Activated naive CD8-positive, alpha-beta T cell treated with anti-CD3 and anti-CD28 coated beads, Interleukin-2, amount 50 U/mL, for 24 hours (primary cell): ENCODE measurements at regions not wholly inside any gene's neighbourhood (a gene's known extent, or its start where the extent isn't known, plus 50 kb on each side); places are given as distances from the start of the nearest gene placed in this dataset.

Source experiments
- ATAC-seq: fragments of 150-1000 bp; cut with Tn5 transposase; one replicate; pipeline ENCODE4 v1.10.0; 2021
- DNase-seq: peaks from one replicate; pipeline ENCODE4 v3.0.0; 2021
- H3K27ac Mint-ChIP-seq: one replicate; pipeline ENCODE4 v1.8.0; 2021; ENCODE audit warnings: mild to moderate bottlenecking, mixed read lengths
- H3K27me3 Mint-ChIP-seq: one replicate; pipeline ENCODE4 v1.8.0; 2021; ENCODE audit warnings: mixed read lengths
- H3K36me3 Mint-ChIP-seq: one replicate; pipeline ENCODE4 v1.8.0; 2021; ENCODE audit warnings: low read depth, mixed read lengths
- H3K4me1 Mint-ChIP-seq: one replicate; pipeline ENCODE4 v1.8.0; 2021; ENCODE audit warnings: mixed read lengths
- H3K4me3 Mint-ChIP-seq: one replicate; pipeline ENCODE4 v1.8.0; 2021; ENCODE audit warnings: mild to moderate bottlenecking, moderate library complexity, mixed read lengths
- H3K9me3 Mint-ChIP-seq: one replicate; pipeline ENCODE4 v1.8.0; 2021; ENCODE audit warnings: mixed read lengths

DNA sequence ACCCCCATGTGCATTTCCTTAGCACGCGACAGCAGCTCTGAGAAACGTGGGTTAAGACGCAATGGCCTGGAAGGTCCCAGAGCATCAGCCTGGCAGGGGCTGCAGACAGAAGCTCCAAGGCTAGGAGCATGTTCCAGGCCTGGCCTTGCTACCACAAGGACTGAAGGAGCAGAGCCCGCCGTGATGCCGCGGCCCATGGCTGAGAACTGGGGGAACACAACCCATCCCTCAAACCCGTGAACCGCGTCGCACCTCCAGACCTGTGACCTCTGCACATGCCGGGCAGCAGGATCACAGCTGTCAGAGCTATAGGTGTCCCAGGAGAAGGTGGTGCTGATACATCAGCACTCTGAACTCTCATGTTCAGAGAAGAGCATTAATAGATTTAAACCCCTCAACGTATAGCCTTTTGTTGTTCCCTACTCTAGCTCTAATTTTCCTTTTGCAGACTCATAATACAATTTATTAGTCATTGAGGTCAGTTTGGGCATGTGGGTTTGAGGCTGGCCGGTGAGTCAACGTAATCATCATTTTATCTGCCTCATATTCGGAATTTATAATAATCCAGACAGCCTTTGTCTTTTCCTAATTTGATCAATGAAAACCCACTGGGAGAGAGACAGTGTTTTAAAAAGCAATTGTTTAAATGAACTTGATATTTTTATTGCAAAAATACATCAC, 222.5 kb upstream of the TCERG1L start:
- H3K27ac Mint-ChIP-seq: no peak overlapping the region
- ATAC-seq: no peak
- H3K36me3 Mint-ChIP-seq: no peaks in the 10 kb centered on the region
- H3K27me3 Mint-ChIP-seq: no peaks in the 10 kb centered on the region
- H3K4me3 Mint-ChIP-seq: no peak overlapping the region
- no peaks in the 10 kb centered on the region for H3K4me1 Mint-ChIP-seq
- no peaks in the 10 kb centered on the region for H3K9me3 Mint-ChIP-seq
- no peak for DNase-seq

DNA sequence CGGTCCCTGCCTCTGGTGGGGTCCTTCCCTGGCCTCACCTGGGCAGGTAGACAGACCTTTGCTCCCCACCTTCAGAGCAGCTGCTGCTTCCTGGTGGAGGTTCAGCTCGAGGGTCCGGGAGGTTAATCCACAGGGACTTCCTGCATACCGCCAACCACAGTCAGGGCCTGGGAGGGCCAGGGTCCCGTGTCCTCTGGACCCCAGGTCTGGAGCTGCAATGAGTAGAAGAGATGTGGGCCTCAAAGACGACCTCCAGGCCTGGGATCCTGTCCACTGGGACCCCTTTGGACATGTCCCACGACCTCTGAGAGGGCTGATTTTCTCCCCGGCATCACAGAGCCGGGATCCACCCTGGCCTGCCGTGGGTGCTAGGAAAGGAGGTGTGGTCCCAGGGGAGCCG, 223.3 kb upstream of the TCERG1L start:
- DNase-seq (no peak), ATAC-seq (no peak)
- Mint-ChIP-seq H3K4me3 (no peak overlapping the region), H3K27ac (no peak overlapping the region), H3K4me1 (no peaks in the 10 kb centered on the region), H3K27me3 (no peaks in the 10 kb centered on the region), H3K9me3 (no peaks in the 10 kb centered on the region), H3K36me3 (no peaks in the 10 kb centered on the region)

DNA sequence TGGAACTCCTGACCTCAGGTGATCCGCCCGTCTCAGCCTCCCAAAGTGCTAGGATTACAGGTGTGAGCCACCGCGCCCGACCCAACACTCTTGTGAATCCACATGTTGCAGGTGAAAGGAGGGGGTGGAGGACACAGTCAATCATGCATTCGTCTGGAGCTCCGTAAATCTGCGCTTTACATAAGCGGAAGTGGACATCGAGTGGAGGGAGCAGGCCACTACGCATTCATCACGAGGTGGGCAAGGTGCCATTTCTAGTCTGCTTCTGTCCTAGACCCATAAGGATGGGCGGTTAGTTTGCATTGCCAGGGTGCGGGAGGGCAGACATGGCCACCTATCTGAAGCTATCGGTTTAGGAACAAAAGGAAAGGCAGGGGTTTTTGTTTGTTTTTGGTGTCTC, 225.2 kb upstream of the TCERG1L start:
- Mint-ChIP-seq H3K4me1 (no peaks in the 10 kb centered on the region), H3K36me3 (no peaks in the 10 kb centered on the region), H3K27ac (no peak overlapping the region), H3K9me3 (no peaks in the 10 kb centered on the region), H3K27me3 (peaks cover 2% of the 10 kb centered on the region), H3K4me3 (no peak overlapping the region)
- no peak for DNase-seq
- no peak for ATAC-seq

DNA sequence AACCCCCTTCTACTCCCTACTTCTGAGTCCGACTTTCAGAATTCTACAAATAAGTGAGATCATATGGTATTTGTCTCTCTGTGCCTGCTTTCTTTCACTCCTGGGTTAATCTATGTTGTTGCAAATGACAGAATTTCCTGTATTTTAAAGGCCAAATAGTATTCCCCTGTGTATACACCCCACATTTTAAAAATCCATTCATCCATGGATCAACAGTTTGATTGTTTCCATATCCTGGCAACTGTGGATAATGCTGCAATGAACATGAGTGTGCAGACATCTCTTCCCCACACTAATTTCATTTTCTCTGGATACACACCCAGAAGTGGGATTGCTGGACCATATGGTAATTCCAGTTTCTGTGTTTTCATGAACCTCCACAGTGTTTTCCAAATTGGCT, 225.8 kb upstream of the TCERG1L start:
- H3K9me3 Mint-ChIP-seq: no peaks in the 10 kb centered on the region
- ATAC-seq (no peak), DNase-seq (no peak)
- H3K36me3 Mint-ChIP-seq: no peaks in the 10 kb centered on the region
- H3K4me1 Mint-ChIP-seq: no peaks in the 10 kb centered on the region
- peaks cover 2% of the 10 kb centered on the region for H3K27me3 Mint-ChIP-seq
- no peak overlapping the region for H3K27ac Mint-ChIP-seq
- no peak overlapping the region for H3K4me3 Mint-ChIP-seq

DNA sequence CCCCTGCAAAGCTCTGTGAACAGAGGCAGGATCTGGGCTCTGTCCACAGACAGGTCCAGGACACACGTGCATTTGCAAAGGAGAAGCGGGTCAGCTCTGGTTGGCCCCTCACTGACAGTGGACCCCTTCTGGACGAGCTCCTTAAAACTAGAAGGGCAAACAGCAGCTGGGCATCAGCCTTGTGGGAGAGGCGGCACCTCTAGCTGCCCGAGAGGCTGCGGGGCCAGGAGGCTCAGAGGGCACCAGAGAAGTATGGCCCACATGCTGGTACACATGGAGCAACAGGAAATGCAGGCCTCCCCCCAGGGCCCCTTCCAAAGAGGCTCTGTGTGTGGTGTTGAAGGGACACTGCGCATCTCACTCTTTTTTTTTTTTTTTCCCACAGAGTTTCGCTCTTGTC, 233.0 kb upstream of the TCERG1L start:
- no peaks in the 10 kb centered on the region for H3K4me1 Mint-ChIP-seq
- no peaks in the 10 kb centered on the region for H3K9me3 Mint-ChIP-seq
- ATAC-seq: no peak
- no peak for DNase-seq
- H3K36me3 Mint-ChIP-seq: no peaks in the 10 kb centered on the region
- no peak overlapping the region for H3K27ac Mint-ChIP-seq
- H3K4me3 Mint-ChIP-seq: no peak overlapping the region
- peaks cover 2% of the 10 kb centered on the region for H3K27me3 Mint-ChIP-seq

DNA sequence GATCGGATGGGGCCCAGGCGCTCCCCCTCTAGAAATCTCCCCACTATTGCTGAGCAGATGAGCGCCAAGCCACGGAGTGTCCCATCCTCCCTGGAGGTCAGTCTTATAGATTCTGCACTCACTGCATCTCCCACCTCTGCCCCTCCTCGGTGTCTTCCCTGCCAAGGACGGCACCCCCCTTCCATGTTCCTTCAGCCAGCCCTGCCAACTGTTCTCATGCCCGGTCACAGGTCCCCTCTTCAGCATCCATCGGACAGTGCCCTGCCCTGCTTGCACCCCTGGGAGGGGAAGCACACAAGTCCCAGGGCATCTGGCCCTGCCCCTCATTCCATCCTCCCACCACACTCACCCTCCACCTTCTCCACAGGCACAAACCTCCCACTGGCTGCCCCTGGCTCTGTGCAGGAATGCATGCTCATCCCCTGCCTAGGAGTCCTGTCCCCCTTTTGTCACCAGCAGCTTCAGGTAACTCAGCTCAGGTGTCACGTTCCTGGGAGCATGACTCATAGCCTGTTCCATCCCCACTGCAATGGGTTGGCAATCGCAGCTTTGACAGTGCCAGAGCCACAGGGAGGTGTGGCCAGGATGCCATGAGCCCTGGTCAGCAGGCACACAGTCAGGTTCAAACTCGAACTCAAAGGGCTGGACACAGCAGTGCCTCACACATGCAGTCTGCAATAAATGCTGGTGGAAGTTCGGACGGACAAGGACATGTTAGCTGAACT, 234.7 kb upstream of the TCERG1L start:
- Mint-ChIP-seq H3K27me3 (no peaks in the 10 kb centered on the region), H3K36me3 (no peaks in the 10 kb centered on the region), H3K27ac (no peak overlapping the region), H3K4me1 (no peaks in the 10 kb centered on the region), H3K4me3 (no peak overlapping the region), H3K9me3 (no peaks in the 10 kb centered on the region)
- no peak for DNase-seq
- ATAC-seq: no peak

DNA sequence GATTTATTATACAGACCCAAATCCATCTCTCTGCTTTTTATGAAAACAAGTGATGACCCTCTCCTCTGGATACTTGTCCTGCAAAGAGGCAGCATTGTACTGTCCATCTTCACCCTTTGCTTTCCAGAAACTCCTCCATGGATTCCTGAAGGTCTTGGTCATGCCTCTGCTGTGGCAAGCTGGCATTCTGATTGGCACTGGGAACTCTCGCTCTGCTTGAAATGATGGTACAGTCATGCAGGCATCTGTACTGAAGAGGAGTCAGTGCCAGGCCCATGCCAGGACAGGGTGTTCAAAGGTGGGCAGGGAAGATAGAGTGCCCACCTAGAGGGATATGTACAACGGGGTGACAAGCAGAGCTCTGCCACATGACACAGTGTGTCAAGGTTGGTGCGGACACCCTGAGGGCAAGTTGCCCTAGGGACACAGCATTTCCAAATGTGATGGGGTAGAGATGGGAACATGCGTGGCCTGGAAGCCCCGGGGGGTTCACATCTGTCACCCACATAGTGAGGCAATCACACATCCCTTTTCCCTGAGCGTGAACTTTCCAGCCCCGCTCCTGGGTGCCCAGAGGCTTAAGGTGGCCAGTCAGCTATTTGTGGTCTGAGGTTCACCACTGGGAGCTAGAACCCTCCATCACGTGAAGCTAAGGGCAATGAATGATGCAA, 235.7 kb upstream of the TCERG1L start:
- Mint-ChIP-seq H3K27ac (no peak overlapping the region), H3K36me3 (no peaks in the 10 kb centered on the region), H3K4me3 (no peak overlapping the region), H3K4me1 (no peaks in the 10 kb centered on the region), H3K9me3 (no peaks in the 10 kb centered on the region), H3K27me3 (no peaks in the 10 kb centered on the region)
- no peak for DNase-seq
- ATAC-seq: no peak

DNA sequence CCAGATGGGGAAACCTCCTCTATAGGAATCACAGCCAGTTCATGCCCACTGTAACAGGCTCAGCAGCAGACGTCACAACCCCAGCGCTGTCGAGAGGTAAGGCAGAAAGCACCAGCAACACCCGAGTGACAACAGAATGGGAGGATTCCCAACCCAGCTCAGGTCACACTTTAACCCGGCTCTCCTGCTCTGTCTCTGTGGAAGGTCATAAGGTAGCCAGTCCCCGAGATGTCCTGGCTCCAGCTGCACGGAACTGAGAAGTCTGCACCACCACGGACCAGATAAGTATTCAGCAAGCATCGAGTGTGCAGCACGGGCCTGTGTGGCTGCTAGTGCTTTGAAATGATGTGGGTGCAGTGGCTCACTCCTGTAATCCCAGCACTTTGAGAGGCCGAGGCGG, 236.7 kb upstream of the TCERG1L start:
- no peaks in the 10 kb centered on the region for H3K9me3 Mint-ChIP-seq
- H3K4me3 Mint-ChIP-seq: no peak overlapping the region
- no peak overlapping the region for H3K27ac Mint-ChIP-seq
- no peak for DNase-seq
- ATAC-seq: no peak
- no peaks in the 10 kb centered on the region for H3K36me3 Mint-ChIP-seq
- H3K4me1 Mint-ChIP-seq: no peaks in the 10 kb centered on the region
- H3K27me3 Mint-ChIP-seq: no peaks in the 10 kb centered on the region

DNA sequence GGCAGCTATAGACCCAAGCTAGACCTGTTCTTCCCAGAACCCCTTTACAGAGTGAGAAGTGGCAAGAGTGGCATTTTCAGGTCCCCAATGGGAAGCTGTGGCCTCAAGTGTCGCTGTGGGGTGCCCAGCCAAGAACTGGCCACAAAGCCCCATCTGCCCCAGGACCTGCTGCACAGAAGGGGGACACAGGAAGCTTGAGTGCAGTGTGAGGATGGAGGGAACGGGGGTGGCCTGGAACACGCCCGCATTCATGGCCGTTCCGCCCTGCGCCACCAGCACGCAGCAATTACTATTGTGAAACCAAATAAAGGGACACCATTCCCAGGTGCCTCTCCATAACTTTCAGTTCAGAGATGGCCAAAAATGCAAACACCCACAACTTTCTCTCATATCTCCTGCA, 237.6 kb upstream of the TCERG1L start:
- no peak for DNase-seq
- Mint-ChIP-seq H3K27me3 (no peaks in the 10 kb centered on the region), H3K36me3 (no peaks in the 10 kb centered on the region), H3K27ac (no peak overlapping the region), H3K4me3 (no peak overlapping the region), H3K9me3 (no peaks in the 10 kb centered on the region), H3K4me1 (no peaks in the 10 kb centered on the region)
- ATAC-seq: no peak

DNA sequence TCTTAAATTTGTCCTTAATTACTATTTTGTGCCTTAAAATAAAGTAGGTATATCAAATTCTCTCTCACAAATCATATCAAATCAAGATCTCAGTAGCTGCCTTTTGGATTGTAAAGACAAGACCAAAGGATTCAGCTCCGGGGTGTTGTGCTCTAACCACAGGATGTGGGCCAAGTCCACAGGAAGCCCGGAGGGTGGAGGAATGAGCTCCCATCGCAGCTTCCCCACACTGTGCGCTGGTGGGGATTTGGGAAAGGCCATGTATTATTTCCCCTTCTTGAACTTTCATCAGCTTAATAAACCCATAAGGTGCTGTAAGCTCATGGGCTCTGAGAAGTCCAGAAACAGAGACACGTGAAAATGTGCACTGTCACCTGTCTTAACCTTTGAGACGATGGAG, 241.6 kb upstream of the TCERG1L start:
- ATAC-seq: no peak
- no peaks in the 10 kb centered on the region for H3K9me3 Mint-ChIP-seq
- H3K36me3 Mint-ChIP-seq: no peaks in the 10 kb centered on the region
- no peaks in the 10 kb centered on the region for H3K4me1 Mint-ChIP-seq
- no peaks in the 10 kb centered on the region for H3K27me3 Mint-ChIP-seq
- no peak for DNase-seq
- H3K27ac Mint-ChIP-seq: no peak overlapping the region
- H3K4me3 Mint-ChIP-seq: no peak overlapping the region

DNA sequence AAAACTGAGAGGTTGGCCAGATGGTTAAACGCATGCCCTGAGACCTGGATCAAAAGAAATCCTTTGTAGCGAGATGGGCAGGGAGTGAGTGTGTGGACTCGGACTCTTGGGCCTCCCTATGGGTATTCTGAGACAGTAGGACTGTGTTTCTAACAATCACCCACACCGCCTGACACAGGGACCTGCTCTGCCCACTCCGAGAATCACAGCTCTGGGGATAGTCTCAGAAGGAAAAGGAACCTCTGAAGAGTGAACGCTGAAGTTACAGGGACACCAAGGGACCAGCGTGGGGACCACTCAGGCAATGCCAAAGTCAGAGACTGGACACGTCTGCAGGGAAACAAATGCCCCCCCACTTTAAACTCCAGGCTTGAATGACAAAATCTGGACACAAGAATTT, 242.1 kb upstream of the TCERG1L start:
- no peaks in the 10 kb centered on the region for H3K36me3 Mint-ChIP-seq
- H3K4me3 Mint-ChIP-seq: no peak overlapping the region
- no peak overlapping the region for H3K27ac Mint-ChIP-seq
- no peaks in the 10 kb centered on the region for H3K4me1 Mint-ChIP-seq
- ATAC-seq (no peak), DNase-seq (no peak)
- no peaks in the 10 kb centered on the region for H3K9me3 Mint-ChIP-seq
- no peaks in the 10 kb centered on the region for H3K27me3 Mint-ChIP-seq

DNA sequence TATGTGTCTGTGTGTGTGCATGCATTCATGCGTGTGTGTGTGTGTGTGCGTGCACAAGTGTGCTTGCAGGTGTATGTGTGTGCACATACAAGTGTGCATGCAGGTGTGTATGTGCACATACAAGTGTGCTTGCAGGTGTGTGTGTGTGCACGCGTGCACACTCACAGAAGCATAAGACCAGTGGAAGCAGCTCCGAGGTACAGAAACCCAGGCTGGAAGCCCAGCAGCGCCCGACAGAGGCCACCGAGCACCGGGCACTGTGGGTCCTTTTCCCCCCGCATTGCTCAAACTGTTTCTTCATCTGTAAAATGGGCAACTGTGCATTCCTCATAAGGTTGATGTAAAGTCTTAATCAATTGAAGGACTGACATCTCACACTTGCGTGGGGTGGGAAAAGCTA, 243.3 kb upstream of the TCERG1L start:
- Mint-ChIP-seq H3K9me3 (no peaks in the 10 kb centered on the region), H3K4me3 (no peak overlapping the region), H3K36me3 (no peaks in the 10 kb centered on the region), H3K4me1 (no peaks in the 10 kb centered on the region), H3K27ac (no peak overlapping the region), H3K27me3 (no peaks in the 10 kb centered on the region)
- no peak for DNase-seq
- ATAC-seq: no peak

DNA sequence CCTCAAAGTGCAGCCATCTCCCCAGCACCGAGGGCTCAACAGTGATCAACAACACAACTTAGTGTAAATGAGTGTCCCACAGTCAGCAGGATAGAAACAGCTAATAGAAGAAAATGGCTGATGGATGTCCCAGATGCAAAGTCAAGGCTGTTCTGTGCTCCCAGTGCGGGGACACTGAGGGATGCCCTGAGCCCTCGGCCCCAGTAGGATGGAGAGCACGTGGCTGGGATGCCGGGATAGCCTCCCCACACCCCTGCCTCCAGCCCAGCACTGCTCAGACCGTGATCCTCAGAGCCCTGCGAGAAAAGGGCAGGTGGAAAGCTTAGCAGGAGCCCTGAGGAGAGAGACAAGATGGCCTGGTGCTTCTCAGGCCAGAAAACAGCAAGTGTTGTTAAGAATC, 243.9 kb upstream of the TCERG1L start:
- H3K4me3 Mint-ChIP-seq: no peak overlapping the region
- H3K9me3 Mint-ChIP-seq: no peaks in the 10 kb centered on the region
- H3K36me3 Mint-ChIP-seq: no peaks in the 10 kb centered on the region
- ATAC-seq (no peak), DNase-seq (no peak)
- no peak overlapping the region for H3K27ac Mint-ChIP-seq
- H3K27me3 Mint-ChIP-seq: no peaks in the 10 kb centered on the region
- no peaks in the 10 kb centered on the region for H3K4me1 Mint-ChIP-seq

DNA sequence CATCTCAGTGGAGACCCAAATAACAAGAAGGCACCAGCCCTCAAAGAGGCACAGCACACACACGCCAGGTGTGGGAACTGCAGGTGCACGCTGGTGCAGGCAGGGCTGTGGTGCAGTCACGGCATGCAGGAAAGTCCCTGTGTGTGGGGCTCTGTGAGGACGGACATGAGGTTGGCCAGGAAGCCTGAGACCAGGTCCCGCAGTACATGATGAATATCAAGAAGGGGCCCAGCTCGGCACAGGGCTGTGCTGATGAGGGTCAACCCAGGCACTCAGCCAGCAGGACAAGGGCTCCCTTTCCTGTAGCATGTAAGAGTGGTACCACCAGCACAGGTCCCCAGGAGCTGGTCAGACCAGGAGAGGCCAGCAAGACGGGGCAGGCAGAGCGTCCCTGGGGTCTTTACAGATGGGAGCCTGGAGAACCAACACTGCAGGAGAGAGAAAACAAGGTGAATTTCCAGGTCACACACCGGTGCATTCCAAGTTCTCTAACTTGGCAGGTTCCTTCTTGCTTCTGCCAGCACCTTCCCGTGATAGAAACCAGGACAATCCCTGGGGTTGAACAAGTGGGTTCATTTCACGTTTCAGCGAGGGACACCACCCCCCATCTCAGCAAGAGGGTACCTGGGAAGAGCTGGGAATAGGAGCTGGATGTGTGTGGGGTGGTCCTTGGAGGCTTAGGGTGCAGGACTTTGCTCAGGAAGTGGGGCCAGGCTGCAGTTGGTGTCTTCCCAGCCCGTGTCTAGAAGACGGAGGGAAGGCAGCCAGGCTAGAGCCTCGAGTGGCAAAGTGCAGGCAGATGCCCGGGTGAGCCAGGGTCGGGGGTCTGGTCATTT, 244.8 kb upstream of the TCERG1L start:
- Mint-ChIP-seq H3K27me3 (no peaks in the 10 kb centered on the region), H3K4me3 (no peak overlapping the region), H3K9me3 (no peaks in the 10 kb centered on the region), H3K4me1 (no peaks in the 10 kb centered on the region), H3K27ac (no peak overlapping the region), H3K36me3 (no peaks in the 10 kb centered on the region)
- ATAC-seq (no peak), DNase-seq (no peak)
